GM19395 (cell line): ENCODE measurements at regions not wholly inside any gene's neighbourhood (a gene's known extent, or its start where the extent isn't known, plus 50 kb on each side); places are given as distances from the start of the nearest gene placed in this dataset.

Source experiments
- ATAC-seq: cut with Tn5 transposase; IDR thresholded peaks from one replicate; pipeline ENCODE4 v1.9.1; 2021; ENCODE audit warnings: mild to moderate bottlenecking, moderate library complexity; ENCODE audit not compliant: unreplicated experiment

GRCh38 chr2:105150231-105150630 lies 91.3 kb upstream of the GPR45 start:
- ATAC-seq = no peak

- no peak for ATAC-seq
These were observed 87.3 kb upstream of the GPR45 start for GRCh38 chr2:105154119-105154818.

GRCh38 chr2:105156166-105156565 lies 85.4 kb upstream of the GPR45 start:
- no peak for ATAC-seq

- ATAC-seq = no peak
These were observed 83.5 kb upstream of the GPR45 start for GRCh38 chr2:105158002-105158401.

- no peak for ATAC-seq
These were observed 74.9 kb upstream of the GPR45 start for GRCh38 chr2:105166688-105167087.

- no peak for ATAC-seq
These were observed 73.0 kb upstream of the GPR45 start for GRCh38 chr2:105168543-105168942.

- ATAC-seq = no peak
These were observed 66.3 kb upstream of the GPR45 start for GRCh38 chr2:105175231-105175630.

GRCh38 chr2:105176429-105176828 lies 65.1 kb upstream of the GPR45 start:
- no peak for ATAC-seq

GRCh38 chr2:105177008-105177407 lies 64.5 kb upstream of the GPR45 start:
- ATAC-seq = no peak

- no peak for ATAC-seq
These were observed 63.8 kb upstream of the GPR45 start for GRCh38 chr2:105177536-105178254.

- ATAC-seq = no peak
These were observed 61.8 kb upstream of the GPR45 start for GRCh38 chr2:105179469-105180372.

- no peak for ATAC-seq
These were observed 61.0 kb upstream of the GPR45 start for GRCh38 chr2:105180491-105180972.

GRCh38 chr2:105181282-105181681 lies 60.3 kb upstream of the GPR45 start:
- ATAC-seq = no peak

- ATAC-seq = peak; percentile 75
These were observed 57.8 kb upstream of the GPR45 start for GRCh38 chr2:105183555-105184323.

GRCh38 chr2:105184420-105184819 lies 57.1 kb upstream of the GPR45 start:
- no peak for ATAC-seq

- no peak for ATAC-seq
These were observed 54.5 kb upstream of the GPR45 start for GRCh38 chr2:105186967-105187498.

GRCh38 chr2:105187531-105187930 lies 54.0 kb upstream of the GPR45 start:
- no peak for ATAC-seq

GRCh38 chr2:105188343-105188742 lies 53.2 kb upstream of the GPR45 start:
- ATAC-seq = peak; percentile 64
